ENCODE measurements at regions not wholly inside any gene's neighbourhood (a gene's known extent, or its start where the extent isn't known, plus 50 kb on each side); places are given as distances from the start of the nearest gene placed in this dataset.

- no peak for TF ChIP-seq JUND (IDR thresholded peaks at IDR 0.05)
- TF ChIP-seq REST (IDR thresholded peaks at IDR 0.05) = no peak
- TF ChIP-seq TAF1 (conservative IDR thresholded peaks at IDR 0.05) = no peak
- TF ChIP-seq ZBTB33 (IDR thresholded peaks at IDR 0.05) = no peak
- no peak for TF ChIP-seq EGR1 (IDR thresholded peaks at IDR 0.05; ENCODE audit: low read depth in 2 of 2)
- no peak for TF ChIP-seq CTCF (IDR thresholded peaks at IDR 0.05; ENCODE audit: low read depth, low read length, missing input control)
These were observed 902.6 kb upstream of the TENM4 start for GRCh38 chr11:80343436-80343835.

Data from liver (tissue), 3 donors.